Activated naive CD4-positive, alpha-beta T cell (primary cell): ENCODE measurements at regions not wholly inside any gene's neighbourhood (a gene's known extent, or its start where the extent isn't known, plus 50 kb on each side); places are given as distances from the start of the nearest gene placed in this dataset.
"Not testable (repeated sequence)": the region's sequence is repeated elsewhere in the genome, so short reads cannot be mapped to it uniquely, and the experiment has no call there.

Experiments
- DNase-seq, 4 experiments: peaks; one replicate each; lab custom pipeline; 2025; lab: John Stamatoyannopoulos, UW

DNA sequence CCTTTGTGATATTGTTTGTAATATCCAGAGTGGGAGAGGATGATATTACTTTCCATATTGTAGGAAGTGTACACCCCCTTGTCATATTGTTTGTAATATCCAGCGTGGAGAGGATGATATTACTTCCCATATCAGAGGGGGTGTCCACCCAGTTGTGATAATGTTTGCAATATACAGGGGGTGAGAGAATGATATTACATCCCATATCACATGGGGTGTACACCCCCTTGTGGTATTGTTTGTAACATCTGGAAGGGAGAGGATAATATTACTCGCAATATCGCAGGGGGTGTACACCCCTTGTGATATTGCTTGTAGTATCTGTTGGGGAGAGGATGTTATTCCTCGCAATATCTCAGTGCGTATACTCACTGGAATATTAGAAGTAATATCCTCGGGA lies 61.5 kb downstream of the PRSS23 start:
- no peak for DNase-seq

- no peak for DNase-seq
Observed at GRCh38 chr11:86863476-86863875, 63.1 kb downstream of the PRSS23 start.

DNA sequence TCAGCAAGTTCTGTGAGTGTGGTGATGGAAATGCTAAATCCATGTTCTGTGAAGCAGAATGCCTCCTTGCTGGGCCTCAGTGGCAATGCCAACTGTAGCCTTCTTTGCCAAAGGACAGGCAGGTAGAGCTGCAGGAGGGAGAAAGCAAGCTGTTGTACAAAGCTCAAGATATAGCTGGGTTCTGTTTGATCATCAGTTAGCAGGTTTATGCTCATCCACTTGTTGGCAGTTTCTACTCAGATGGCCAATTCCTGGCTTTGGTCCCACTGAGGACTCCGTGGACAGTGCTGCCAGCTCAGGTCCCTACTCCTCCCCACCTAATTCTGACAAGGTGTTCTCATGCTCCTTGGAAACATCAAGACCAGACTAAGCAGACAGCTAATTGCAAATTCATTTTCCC lies 65.1 kb downstream of the PRSS23 start:
- no peak for DNase-seq

GRCh38 chr11:86869531-86869930 lies 69.2 kb downstream of the PRSS23 start:
- DNase-seq, result no peak

DNA sequence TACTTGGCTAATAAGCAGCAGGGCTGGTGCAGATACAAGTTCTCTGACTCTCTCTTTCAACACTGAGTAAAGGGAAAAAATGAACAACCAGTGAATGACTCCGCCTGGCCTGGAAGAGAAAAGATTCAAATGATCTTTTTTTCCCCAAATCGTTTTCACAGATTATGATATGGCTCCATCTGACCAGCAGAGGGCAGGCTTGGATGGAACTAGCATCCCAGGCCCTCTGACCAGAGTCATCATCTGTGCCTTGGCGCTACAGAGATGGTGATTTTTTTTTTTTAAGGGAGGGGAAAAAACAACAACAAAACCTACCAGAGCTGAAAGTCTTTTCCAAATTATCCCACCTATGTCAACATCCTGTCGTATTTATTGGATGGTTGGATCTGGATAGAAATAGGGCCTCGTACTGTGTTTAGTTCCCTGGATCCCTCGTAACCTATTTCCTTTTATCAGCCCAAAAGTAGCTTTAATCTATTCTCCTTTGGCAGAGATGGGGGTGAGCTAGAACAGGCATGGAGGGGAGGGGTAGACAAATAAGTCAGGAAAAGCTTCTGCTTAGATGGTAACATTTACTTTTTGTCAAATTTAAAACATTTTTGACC lies 69.7 kb downstream of the PRSS23 start:
- DNase-seq, result peak in 3 of 4 experiments; percentile 1 to 5 (median 1)

- no peak for DNase-seq
Observed at GRCh38 chr11:86873573-86874083, 73.3 kb downstream of the PRSS23 start.

GRCh38 chr11:86874304-86875056 lies 74.1 kb downstream of the PRSS23 start:
- no peak for DNase-seq

DNA sequence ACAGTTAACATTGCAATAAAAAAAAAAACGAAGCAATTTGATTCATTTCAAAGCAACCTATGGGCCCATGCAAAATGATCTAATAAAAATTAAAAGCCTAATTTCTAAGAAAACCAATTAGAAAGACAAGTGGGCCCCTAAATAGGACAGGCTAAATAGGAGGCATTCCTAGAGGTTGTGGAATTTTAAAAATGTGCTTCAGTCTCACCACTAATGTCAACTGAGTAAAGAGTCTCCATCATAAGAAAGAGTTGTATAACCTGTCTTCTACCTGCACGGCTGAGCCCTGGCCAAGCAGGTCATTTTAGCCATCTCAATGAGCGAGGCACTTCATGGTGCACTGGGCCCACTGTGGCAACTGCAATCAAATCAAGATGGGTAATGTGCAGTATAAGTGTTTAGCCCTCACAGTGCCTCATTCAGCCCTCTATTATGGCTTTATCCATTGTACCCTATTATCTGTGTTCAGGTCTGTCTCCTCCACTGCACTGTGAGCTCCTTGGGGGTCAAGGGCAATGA lies 76.4 kb downstream of the PRSS23 start:
- no peak for DNase-seq

GRCh38 chr11:86877503-86877902 lies 77.2 kb downstream of the PRSS23 start:
- no peak for DNase-seq

DNA sequence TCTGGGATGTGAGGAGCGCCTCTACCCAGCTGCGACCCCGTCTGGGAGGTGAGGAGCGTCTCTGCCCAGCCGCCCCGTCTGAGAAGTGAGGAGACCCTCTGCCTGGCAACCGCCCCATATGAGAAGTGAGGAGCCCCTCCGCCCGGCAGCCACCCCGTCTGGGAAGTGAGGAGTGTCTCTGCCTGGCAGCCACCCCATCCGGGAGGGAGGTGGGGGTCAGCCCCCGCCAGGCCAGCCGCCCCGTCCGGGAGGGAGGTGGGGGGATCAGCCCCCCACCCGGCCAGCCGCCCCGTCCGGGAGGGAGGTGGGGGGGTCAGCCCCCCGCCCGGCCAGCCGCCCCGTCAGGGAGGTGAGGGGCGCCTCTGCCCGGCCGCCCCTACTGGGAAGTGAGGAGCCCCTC lies 76.0 kb downstream of the FZD4 start:
- not testable (repeated sequence) for DNase-seq

- DNase-seq, result no peak
Observed at GRCh38 chr11:86885311-86885710, 69.9 kb downstream of the FZD4 start.

- no peak for DNase-seq
Observed at GRCh38 chr11:86888164-86889000, 66.8 kb downstream of the FZD4 start.

- no peak for DNase-seq
Observed at GRCh38 chr11:86889001-86889341, 66.2 kb downstream of the FZD4 start.

DNA sequence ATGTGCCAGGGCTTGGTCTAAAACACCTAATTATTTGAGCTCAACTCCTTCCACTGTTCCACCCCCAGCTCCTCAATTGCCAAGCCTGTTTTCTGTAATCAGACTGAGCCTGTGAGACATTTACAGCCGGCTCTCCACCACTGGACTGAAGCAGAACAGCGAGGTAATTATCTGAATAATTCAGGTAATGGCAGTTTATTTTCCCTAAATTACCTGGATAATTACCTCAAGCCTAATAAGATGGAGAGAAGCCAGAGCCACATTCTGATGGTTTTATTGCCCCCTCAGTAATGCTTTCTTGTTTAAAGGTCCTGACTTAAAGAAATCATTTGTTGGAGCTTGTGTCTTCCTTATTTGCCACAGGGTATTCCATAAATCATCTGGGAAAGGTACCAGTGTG lies 64.2 kb downstream of the FZD4 start:
- DNase-seq, result no peak

- no peak for DNase-seq
Observed at GRCh38 chr11:86893235-86893634, 62.0 kb downstream of the FZD4 start.
